A549 (cell line): ENCODE measurements at regions not wholly inside any gene's neighbourhood (a gene's known extent, or its start where the extent isn't known, plus 50 kb on each side); places are given as distances from the start of the nearest gene placed in this dataset.

Experiments
- ATAC-seq, 2 experiments: fragments of 200-7000 bp in 1 of 2; fragments of >200 bp in 1 of 2; cut with Nextera tagmentation in 1 of 2; cut with Tn5 transposase in 1 of 2; 3 replicates each; pipeline versions ENCODE4 v1.8.0 to v1.9.1; 2018 to 2020; ENCODE audit warnings: mild to moderate bottlenecking in 1 of 2, moderate library complexity in 1 of 2
- CTCF ChIA-PET: fragments of 300-600 bp; sonication (Branson Sonifier 250); formaldehyde crosslinking; extraction: SDS; loops from one replicate; lab custom pipeline; 2021; ENCODE audit warnings: antibody characterized with exemption, inconsistent platforms; lab: Yijun Ruan, JAX
- POLR2A ChIA-PET: fragments of 350-600 bp; formaldehyde crosslinking; extraction: SDS; loops from one replicate; lab custom pipeline; 2021; ENCODE audit warnings: antibody characterized with exemption, inconsistent platforms; lab: Yijun Ruan, JAX
- DNase-seq, 2 experiments: peaks; one replicate each; pipeline versions ENCODE4 v3.0.0 to v3.0.0-alpha.2; 2011 to 2016; ENCODE audit warnings: low read depth in 1 of 2, low spot score in 1 of 2
- FAIRE-seq: peaks from 2 replicates; lab custom pipeline; 2011; peaks lifted over from hg19 to GRCh38; lab: Jason Lieb, UNC
- H3K27ac ChIP-seq, 2 experiments: fragments of >200 bp; sonication (Bioruptor Twin); formaldehyde crosslinking; 3 replicates each; pipeline ENCODE4 v1.5.1; 2016 to 2017
- H3K4me1 ChIP-seq: fragments of >200 bp; sonication (Bioruptor Twin); formaldehyde crosslinking; 3 replicates; pipeline ENCODE4 v1.6.1; 2016
- H3K4me2 ChIP-seq: fragments of >200 bp; sonication (Bioruptor Twin); formaldehyde crosslinking; 3 replicates; pipeline ENCODE4 v1.6.1; 2016
- H3K4me3 ChIP-seq: fragments of >200 bp; sonication (Bioruptor Twin); formaldehyde crosslinking; 3 replicates; pipeline ENCODE4 v1.5.1; 2016
- H3K9me3 ChIP-seq: fragments of >200 bp; sonication (Bioruptor Twin); formaldehyde crosslinking; 3 replicates; pipeline ENCODE4 v1.6.1; 2016
- BHLHE40 ChIP-seq: IDR thresholded peaks from 2 replicates; pipeline ENCODE4 v1.6.1; 2012; ENCODE audit warnings: low read depth, low read length, inconsistent platforms
- CBX2 ChIP-seq: fragments of 200-600 bp; sonication (generic); IDR thresholded peaks from 2 replicates; pipeline ENCODE4 v1.6.1; 2016; ENCODE audit warnings: low read depth, mild to moderate bottlenecking, borderline replicate concordance
- CEBPB ChIP-seq, 2 experiments: fragments of >200 bp in 1 of 2; sonication (Bioruptor Twin) in 1 of 2; formaldehyde crosslinking in 1 of 2; IDR thresholded peaks; 2 replicates each; pipeline ENCODE4 v1.6.1; 2012 to 2016
- CHD4 ChIP-seq: fragments of 200-600 bp; sonication (generic); IDR thresholded peaks from 2 replicates; pipeline ENCODE4 v1.6.1; 2016; ENCODE audit warnings: antibody characterized with exemption, mild to moderate bottlenecking, borderline replicate concordance
- E2F6 ChIP-seq: IDR thresholded peaks from 2 replicates; pipeline ENCODE4 v1.6.1; 2012; ENCODE audit warnings: low read depth, borderline replicate concordance
- EHF ChIP-seq: fragments of 250-450 bp; sonication (Bioruptor Pico); IDR thresholded peaks from 2 replicates; pipeline ENCODE4 v1.5.0; 2020; ENCODE audit warnings: mild to moderate bottlenecking
- EHMT2 ChIP-seq: fragments of 200-600 bp; sonication (generic); IDR thresholded peaks from 2 replicates; pipeline ENCODE4 v1.6.1; 2016; ENCODE audit warnings: antibody characterized with exemption, low read depth, mild to moderate bottlenecking, moderate library complexity
- EP300 ChIP-seq, 2 experiments: fragments of >200 bp; sonication (Bioruptor Twin); formaldehyde crosslinking; IDR thresholded peaks; 2 replicates in 1 of 2; 3 replicates in 1 of 2; pipeline ENCODE4 v1.6.1; 2016 to 2017
- ESRRA ChIP-seq: fragments of 150-350 bp; IDR thresholded peaks from 2 replicates; pipeline ENCODE4 v1.6.1; 2014; ENCODE audit warnings: mild to moderate bottlenecking, low read length, borderline replicate concordance
- HDAC2 ChIP-seq: fragments of 200-600 bp; sonication (generic); IDR thresholded peaks from 2 replicates; pipeline ENCODE4 v1.6.1; 2016
- HES2 ChIP-seq: fragments of >200 bp; sonication (Bioruptor Twin); formaldehyde crosslinking; IDR thresholded peaks from 2 replicates; pipeline ENCODE4 v1.6.1; 2016
- HEYL ChIP-seq: fragments of 250-450 bp; sonication (Bioruptor Pico); IDR thresholded peaks from 2 replicates; pipeline ENCODE4 v1.8.0; 2021; ENCODE audit warnings: mild to moderate bottlenecking, moderate library complexity
- HOXB13 ChIP-seq: fragments of 250-450 bp; sonication (Bioruptor Pico); IDR thresholded peaks from 2 replicates; pipeline ENCODE4 v1.5.0; 2020; ENCODE audit warnings: low read depth, mild to moderate bottlenecking, moderate library complexity
- JUN ChIP-seq, 2 experiments: fragments of >200 bp; sonication (Bioruptor Twin); formaldehyde crosslinking; IDR thresholded peaks; 2 replicates in 1 of 2; 3 replicates in 1 of 2; pipeline ENCODE4 v1.6.1; 2016 to 2017
- JUNB ChIP-seq: fragments of >200 bp; sonication (Bioruptor Twin); formaldehyde crosslinking; IDR thresholded peaks from 2 replicates; pipeline ENCODE4 v1.6.1; 2016
- MAFK ChIP-seq: fragments of 450-650 bp; IDR thresholded peaks from 2 replicates; pipeline ENCODE4 v1.6.1; 2014; ENCODE audit not compliant: partially characterized antibody
- NR3C1 ChIP-seq: fragments of >200 bp; sonication (Bioruptor Twin); formaldehyde crosslinking; IDR thresholded peaks from 3 replicates; pipeline ENCODE4 v1.6.1; 2017
- PBX3 ChIP-seq: IDR thresholded peaks from 2 replicates; pipeline ENCODE4 v1.6.1; 2012
- PHF8 ChIP-seq: fragments of 200-600 bp; sonication (generic); IDR thresholded peaks from 2 replicates; pipeline ENCODE4 v1.6.1; 2016; ENCODE audit warnings: low read depth, mild to moderate bottlenecking, antibody characterized with exemption, moderate library complexity, borderline replicate concordance
- POLR2AphosphoS2 ChIP-seq: conservative IDR thresholded peaks from 2 replicates; pipeline ENCODE4 v1.6.1; 2012; ENCODE audit warnings: low read length, improper control_type of control experiment, inconsistent platforms
- RAD21 ChIP-seq, 2 experiments: fragments of >200 bp in 1 of 2; sonication (Bioruptor Twin) in 1 of 2; formaldehyde crosslinking in 1 of 2; IDR thresholded peaks in 1 of 2; conservative IDR thresholded peaks in 1 of 2; 2 replicates in 1 of 2; 3 replicates in 1 of 2; pipeline ENCODE4 v1.6.1; 2012 to 2018; ENCODE audit warnings: inconsistent platforms in 1 of 2
- RARB ChIP-seq: fragments of 250-450 bp; sonication (Bioruptor Pico); IDR thresholded peaks from 2 replicates; pipeline ENCODE4 v1.8.0; 2021; ENCODE audit warnings: mild to moderate bottlenecking, moderate library complexity
- RCOR1 ChIP-seq: fragments of 150-350 bp; IDR thresholded peaks from 2 replicates; pipeline ENCODE4 v1.6.1; 2014; ENCODE audit warnings: antibody characterized with exemption, low read length, low read depth
- REST ChIP-seq: fragments of 200-600 bp; sonication (generic); IDR thresholded peaks from 2 replicates; pipeline ENCODE4 v1.6.1; 2016; ENCODE audit warnings: antibody characterized with exemption, mild to moderate bottlenecking, moderate library complexity
- RFX5 ChIP-seq: fragments of 450-650 bp; IDR thresholded peaks from 2 replicates; pipeline ENCODE4 v1.7.1; 2014; ENCODE audit warnings: antibody characterized with exemption, mild to moderate bottlenecking, moderate library complexity
- SREBF2 ChIP-seq: fragments of 450-650 bp; IDR thresholded peaks from 2 replicates; pipeline ENCODE4 v1.6.1; 2014; ENCODE audit warnings: mild to moderate bottlenecking, moderate library complexity
- ZSCAN20 ChIP-seq: fragments of 250-450 bp; sonication (Bioruptor Pico); IDR thresholded peaks from 2 replicates; pipeline ENCODE4 v1.8.0; 2022; ENCODE audit warnings: mild to moderate bottlenecking, moderate library complexity
- TF ChIP-seq, protein P1 (sequence below): IDR thresholded peaks from 2 replicates; pipeline ENCODE4 v1.6.1; 2012
- TF ChIP-seq, protein P2 (sequence below): fragments of >200 bp; sonication (Bioruptor Twin); formaldehyde crosslinking; IDR thresholded peaks from 3 replicates; pipeline ENCODE4 v1.6.1; 2016

DNA sequence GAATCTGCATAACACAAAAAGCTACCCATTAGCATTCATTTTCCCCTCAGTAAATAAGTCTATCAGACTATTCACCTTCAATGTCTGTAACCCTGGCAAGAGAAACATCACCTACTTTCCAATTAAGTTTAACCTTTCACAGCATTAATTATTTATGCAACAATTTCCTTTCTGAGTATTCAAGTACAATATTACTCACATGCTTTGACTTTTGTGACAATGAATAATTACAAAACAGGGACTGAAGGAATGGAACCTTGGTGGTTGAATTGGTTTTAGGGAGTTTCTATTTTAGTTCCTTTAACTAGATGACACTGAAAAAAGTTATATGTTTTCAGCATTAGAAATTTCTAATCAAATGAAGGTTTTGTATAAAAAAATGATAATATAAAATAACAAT is 932.3 kb upstream of the EPHA5 start:
- H3K4me3 ChIP-seq: no peak overlapping the region
- H3K27ac ChIP-seq: no peak overlapping the region
- H3K9me3 ChIP-seq: no peaks in the 10 kb centered on the region
- DNase-seq (no peak), FAIRE-seq (no peak), ATAC-seq (no peak)
- POLR2A ChIA-PET: no interaction called here
- CTCF ChIA-PET: no interaction called here
- no peak for TF ChIP-seq EP300 (IDR thresholded peaks at IDR 0.05)
- no peak for TF ChIP-seq CEBPB (IDR thresholded peaks at IDR 0.05)
- no peak for TF ChIP-seq CHD4
- no peak for TF ChIP-seq HEYL (CRISPR knock-in tag)
- no peak for TF ChIP-seq POLR2AphosphoS2
- TF ChIP-seq NR3C1: no peak
- TF ChIP-seq PBX3: no peak
- TF ChIP-seq REST: no peak
- TF ChIP-seq EHF (CRISPR knock-in tag): no peak
- no peak for TF ChIP-seq HOXB13 (CRISPR knock-in tag)
- TF ChIP-seq SREBF2: no peak
- TF ChIP-seq E2F6: no peak
- no peak overlapping the region for H3K4me2 ChIP-seq
- peaks cover 17% of the 10 kb centered on the region for H3K4me1 ChIP-seq

GRCh38 chr4:66591968-66592367 is 921.7 kb upstream of the EPHA5 start:
- no peak for ATAC-seq
- Histone ChIP-seq H3K4me1 (no peaks in the 10 kb centered on the region), H3K4me3 (no peak overlapping the region), H3K4me2 (no peak overlapping the region), H3K27ac (no peak overlapping the region), H3K9me3 (no peaks in the 10 kb centered on the region)
- no peak for FAIRE-seq
- ChIA-PET CTCF (no interaction called here), POLR2A (no interaction called here)
- no peak for DNase-seq
- no peak for TF ChIP-seq BHLHE40
- TF ChIP-seq HDAC2: no peak
- no peak for TF ChIP-seq RFX5
- TF ChIP-seq ESRRA: no peak
- TF ChIP-seq PBX3: no peak
- TF ChIP-seq RCOR1: no peak
- TF ChIP-seq, protein P1, sequence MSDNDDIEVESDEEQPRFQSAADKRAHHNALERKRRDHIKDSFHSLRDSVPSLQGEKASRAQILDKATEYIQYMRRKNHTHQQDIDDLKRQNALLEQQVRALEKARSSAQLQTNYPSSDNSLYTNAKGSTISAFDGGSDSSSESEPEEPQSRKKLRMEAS: no peak
- no peak for TF ChIP-seq JUN (IDR thresholded peaks at IDR 0.05)
- no peak for TF ChIP-seq RARB (CRISPR knock-in tag)
- TF ChIP-seq MAFK: no peak
- no peak for TF ChIP-seq E2F6
- TF ChIP-seq, protein P2, sequence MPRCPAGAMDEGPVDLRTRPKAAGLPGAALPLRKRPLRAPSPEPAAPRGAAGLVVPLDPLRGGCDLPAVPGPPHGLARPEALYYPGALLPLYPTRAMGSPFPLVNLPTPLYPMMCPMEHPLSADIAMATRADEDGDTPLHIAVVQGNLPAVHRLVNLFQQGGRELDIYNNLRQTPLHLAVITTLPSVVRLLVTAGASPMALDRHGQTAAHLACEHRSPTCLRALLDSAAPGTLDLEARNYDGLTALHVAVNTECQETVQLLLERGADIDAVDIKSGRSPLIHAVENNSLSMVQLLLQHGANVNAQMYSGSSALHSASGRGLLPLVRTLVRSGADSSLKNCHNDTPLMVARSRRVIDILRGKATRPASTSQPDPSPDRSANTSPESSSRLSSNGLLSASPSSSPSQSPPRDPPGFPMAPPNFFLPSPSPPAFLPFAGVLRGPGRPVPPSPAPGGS: no peak
- TF ChIP-seq ZSCAN20 (CRISPR knock-in tag): no peak
- no peak for TF ChIP-seq CBX2
- TF ChIP-seq PHF8: no peak
- TF ChIP-seq HES2: no peak
- no peak for TF ChIP-seq RAD21 (conservative IDR thresholded peaks at IDR 0.05 in 1 of 2, IDR thresholded peaks at IDR 0.05 in 1 of 2)
- TF ChIP-seq NR3C1: no peak
- TF ChIP-seq EHMT2: no peak
- no peak for TF ChIP-seq JUNB
